Neuronal stem cell (in vitro differentiated cells): ENCODE measurements at regions not wholly inside any gene's neighbourhood (a gene's known extent, or its start where the extent isn't known, plus 50 kb on each side); places are given as distances from the start of the nearest gene placed in this dataset.

Experiments
- DNase-seq: peaks from one replicate; pipeline ENCODE4 v3.0.0-alpha.2; 2013; ENCODE audit warnings: low spot score
- H2AFZ ChIP-seq: one replicate; pipeline ENCODE4 v1.6.1; 2013; ENCODE audit warnings: mild to moderate bottlenecking, low read length, inconsistent platforms
- H2AK5ac ChIP-seq: 2 replicates; pipeline ENCODE4 v1.6.1; 2013; ENCODE audit warnings: low read depth, mild to moderate bottlenecking, inconsistent platforms, low read length, moderate library complexity, mixed read lengths
- H2BK120ac ChIP-seq: 2 replicates; pipeline ENCODE4 v1.6.1; 2013; ENCODE audit warnings: low read depth, mild to moderate bottlenecking, inconsistent platforms, low read length, moderate library complexity, mixed read lengths
- H2BK12ac ChIP-seq: one replicate; pipeline ENCODE4 v1.6.1; 2013; ENCODE audit warnings: low read length, inconsistent platforms
- H2BK15ac ChIP-seq: 2 replicates; pipeline ENCODE4 v1.6.1; 2013; ENCODE audit warnings: mild to moderate bottlenecking, low read length, inconsistent platforms, mixed read lengths
- H2BK5ac ChIP-seq: one replicate; pipeline ENCODE4 v1.6.1; 2013; ENCODE audit warnings: inconsistent platforms, mild to moderate bottlenecking, low read length, moderate library complexity
- H3K14ac ChIP-seq: one replicate; pipeline ENCODE4 v1.6.1; 2013; ENCODE audit warnings: low read length, inconsistent platforms
- H3K18ac ChIP-seq: 2 replicates; pipeline ENCODE4 v1.6.1; 2013; ENCODE audit warnings: low read length, inconsistent platforms
- H3K23ac ChIP-seq: 2 replicates; pipeline ENCODE4 v1.6.1; 2013; ENCODE audit warnings: low read depth, mild to moderate bottlenecking, mixed read lengths, low read length, inconsistent platforms; ENCODE audit not compliant: poor library complexity
- H3K27ac ChIP-seq: replicated peaks from 3 replicates; pipeline ENCODE4 v1.5.1; 2013; ENCODE audit warnings: low read length, inconsistent platforms
- H3K27me3 ChIP-seq, 3 experiments: 2 replicates each; pipeline ENCODE4 v1.6.1; 2013; ENCODE audit warnings: low read length in 3 of 3, mild to moderate bottlenecking in 2 of 3, inconsistent platforms in 1 of 3, low read depth in 1 of 3, mixed read lengths in 1 of 3, moderate library complexity in 1 of 3; ENCODE audit not compliant: control insufficient read depth in 3 of 3, insufficient read depth in 3 of 3
- H3K36me3 ChIP-seq, 2 donors: replicated peaks in 1 of 2; 2 replicates each; pipeline ENCODE4 v1.6.1; 2013; ENCODE audit warnings: low read length in 2 of 2; ENCODE audit not compliant: control insufficient read depth in 2 of 2, insufficient read depth in 2 of 2
- H3K4ac ChIP-seq: 2 replicates; pipeline ENCODE4 v1.6.1; 2013; ENCODE audit warnings: inconsistent platforms, mild to moderate bottlenecking, low read length, moderate library complexity
- H3K4me1 ChIP-seq, 2 donors: 1 replicate in 1 of 2; 2 replicates in 1 of 2; pipeline ENCODE4 v1.6.1; 2013; ENCODE audit warnings: low read length in 2 of 2, low read depth in 1 of 2; ENCODE audit not compliant: control insufficient read depth in 2 of 2, insufficient read depth in 1 of 2
- H3K4me2 ChIP-seq: one replicate; pipeline ENCODE4 v1.6.1; 2013; ENCODE audit warnings: mild to moderate bottlenecking, low read length, inconsistent platforms; ENCODE audit not compliant: insufficient read depth, poor library complexity, severe bottlenecking
- H3K4me3 ChIP-seq, 2 donors: 2 replicates each; pipeline ENCODE4 v1.5.1; 2013; ENCODE audit warnings: low read length in 2 of 2, mild to moderate bottlenecking in 2 of 2, inconsistent platforms in 1 of 2, moderate library complexity in 1 of 2
- H3K79me1 ChIP-seq: one replicate; pipeline ENCODE4 v1.6.1; 2013; ENCODE audit warnings: low read depth, mild to moderate bottlenecking, inconsistent platforms, low read length, moderate library complexity
- H3K9ac ChIP-seq: one replicate; pipeline ENCODE4 v1.6.1; 2013; ENCODE audit warnings: mild to moderate bottlenecking, low read depth, low read length, inconsistent platforms; ENCODE audit not compliant: poor library complexity
- H3K9me3 ChIP-seq, 2 donors: replicated peaks in 1 of 2; 2 replicates each; pipeline versions ENCODE3 to v1.6.1; 2013; ENCODE audit warnings: low read length in 2 of 2, mild to moderate bottlenecking in 2 of 2, inconsistent platforms in 1 of 2, low read depth in 1 of 2, mixed read lengths in 1 of 2, moderate library complexity in 1 of 2; ENCODE audit not compliant: control insufficient read depth in 2 of 2, insufficient read depth in 1 of 2
- H4K8ac ChIP-seq: one replicate; pipeline ENCODE4 v1.6.1; 2013; ENCODE audit warnings: low read depth, mild to moderate bottlenecking, inconsistent platforms, low read length, moderate library complexity
- H4K91ac ChIP-seq: one replicate; pipeline ENCODE4 v1.6.1; 2013; ENCODE audit warnings: low read length, low read depth, mild to moderate bottlenecking, inconsistent platforms; ENCODE audit not compliant: poor library complexity
- WGBS, 2 donors: extraction: QIAGEN DNeasy Blood & Tissue Kit; methylation state at CpG; one replicate each; pipeline ENCODE4 v1.1.7; 2013; ENCODE audit warnings: missing lambda C conversion rate in 2 of 2, mixed read lengths in 1 of 2; ENCODE audit not compliant: insufficient read length in 2 of 2, insufficient replicate concordance in 1 of 2; ENCODE audit errors: extremely low coverage in 2 of 2; 5-methylcytosine and 5-hydroxymethylcytosine counted together

- H2BK120ac ChIP-seq, result no peak overlapping the region
- H2BK12ac ChIP-seq, result no peak overlapping the region
- H2AFZ ChIP-seq, result no peak overlapping the region
- no peak overlapping the region for H2BK5ac ChIP-seq
- H3K4me1 ChIP-seq, result no peaks in the 10 kb centered on the region
- no peak overlapping the region for H3K14ac ChIP-seq
- no peak overlapping the region for H4K91ac ChIP-seq
- H3K27ac ChIP-seq, result no peak overlapping the region
- no CpG with 5 or more reads among the region's 1 CpG for WGBS, 2 donors
- no peaks in the 10 kb centered on the region for H3K79me1 ChIP-seq
- no peak overlapping the region for H3K23ac ChIP-seq
- H3K36me3 ChIP-seq, result no peaks in the 10 kb centered on the region
- H3K27me3 ChIP-seq, result no peaks in the 10 kb centered on the region
- no peak overlapping the region for H3K9ac ChIP-seq
- H4K8ac ChIP-seq, result no peak overlapping the region
- H3K18ac ChIP-seq, result no peak overlapping the region
- no peak for DNase-seq
- H3K4me2 ChIP-seq, result no peak overlapping the region
- no peak overlapping the region for H2BK15ac ChIP-seq
- H3K4ac ChIP-seq, result no peak overlapping the region
- no peaks in the 10 kb centered on the region for H3K9me3 ChIP-seq
- H3K4me3 ChIP-seq, result no peak overlapping the region
- no peak overlapping the region for H2AK5ac ChIP-seq
These were observed 401.7 kb downstream of the OXSM start for GRCh38 chr3:26191556-26191955.

DNA sequence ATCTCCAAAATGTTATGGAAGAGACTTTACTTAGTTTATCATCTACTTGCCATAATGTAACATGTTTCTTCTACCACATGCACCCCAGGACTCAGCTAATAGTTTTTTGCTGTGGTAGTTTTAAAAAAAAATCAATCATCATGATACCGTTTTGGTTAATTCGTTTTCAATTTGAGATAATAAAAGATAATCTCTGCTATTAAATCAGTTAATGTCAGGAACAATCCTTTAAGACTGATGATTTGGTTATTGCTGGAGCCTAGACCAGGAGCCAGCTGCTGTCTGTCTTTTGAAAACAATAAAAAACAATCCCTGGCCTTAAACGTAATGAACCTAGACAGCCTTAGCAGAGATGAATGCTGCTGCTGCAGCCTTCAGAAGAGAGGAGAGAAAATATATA is 403.7 kb downstream of the OXSM start:
- H3K4me2 ChIP-seq, result no peak overlapping the region
- no CpG with 5 or more reads among the region's 3 CpGs for WGBS, 2 donors
- no peak overlapping the region for H3K27ac ChIP-seq
- no peak overlapping the region for H4K91ac ChIP-seq
- DNase-seq, result no peak
- H2BK15ac ChIP-seq, result no peak overlapping the region
- H2BK12ac ChIP-seq, result no peak overlapping the region
- no peak overlapping the region for H3K23ac ChIP-seq
- no peak overlapping the region for H2BK5ac ChIP-seq
- H3K14ac ChIP-seq, result no peak overlapping the region
- no peak overlapping the region for H3K18ac ChIP-seq
- H3K79me1 ChIP-seq, result no peaks in the 10 kb centered on the region
- no peak overlapping the region for H3K4me3 ChIP-seq
- no peak overlapping the region for H3K9ac ChIP-seq
- H3K4ac ChIP-seq, result no peak overlapping the region
- no peak overlapping the region for H4K8ac ChIP-seq
- no peak overlapping the region for H2AK5ac ChIP-seq
- no peaks in the 10 kb centered on the region for H3K36me3 ChIP-seq
- H2AFZ ChIP-seq, result no peak overlapping the region
- no peak overlapping the region for H2BK120ac ChIP-seq
- no peaks in the 10 kb centered on the region for H3K27me3 ChIP-seq
- H3K4me1 ChIP-seq, result no peaks in the 10 kb centered on the region
- H3K9me3 ChIP-seq, result no peaks in the 10 kb centered on the region

- H3K27me3 ChIP-seq, result no peaks in the 10 kb centered on the region
- H3K27ac ChIP-seq, result no peak overlapping the region
- no peak overlapping the region for H4K8ac ChIP-seq
- H3K9ac ChIP-seq, result no peak overlapping the region
- H3K9me3 ChIP-seq, result no peaks in the 10 kb centered on the region
- no peak for DNase-seq
- no peak overlapping the region for H2BK15ac ChIP-seq
- no peak overlapping the region for H3K23ac ChIP-seq
- no peak overlapping the region for H3K18ac ChIP-seq
- H4K91ac ChIP-seq, result no peak overlapping the region
- H3K79me1 ChIP-seq, result no peaks in the 10 kb centered on the region
- H2AFZ ChIP-seq, result no peak overlapping the region
- no peaks in the 10 kb centered on the region for H3K4me1 ChIP-seq
- H3K36me3 ChIP-seq, result no peaks in the 10 kb centered on the region
- H2BK5ac ChIP-seq, result no peak overlapping the region
- no peak overlapping the region for H2BK12ac ChIP-seq
- H3K14ac ChIP-seq, result no peak overlapping the region
- no peak overlapping the region for H2AK5ac ChIP-seq
- H2BK120ac ChIP-seq, result no peak overlapping the region
- no peak overlapping the region for H3K4ac ChIP-seq
- no peak overlapping the region for H3K4me2 ChIP-seq
- H3K4me3 ChIP-seq, result no peak overlapping the region
These were observed 406.9 kb downstream of the OXSM start for GRCh38 chr3:26196781-26197180.

DNA sequence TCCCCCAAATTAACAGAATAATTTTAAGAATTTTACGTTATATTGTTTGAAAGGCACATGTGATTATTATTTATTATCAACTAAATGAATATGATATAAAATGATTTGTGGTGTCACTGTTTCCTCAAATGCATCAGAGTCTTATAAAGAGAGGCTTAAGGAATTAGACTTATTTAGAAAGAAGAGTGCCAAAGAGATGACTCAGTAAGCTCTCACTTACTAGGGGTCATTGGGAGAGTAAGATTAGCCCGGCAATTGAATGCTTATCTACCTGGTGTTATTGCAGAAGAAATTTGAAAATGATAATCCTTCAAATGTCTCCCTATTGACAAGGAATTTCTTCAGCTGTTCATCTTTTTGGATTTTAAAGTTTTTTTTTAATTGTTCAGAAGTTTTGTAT is 408.7 kb downstream of the OXSM start:
- H3K79me1 ChIP-seq, result no peaks in the 10 kb centered on the region
- no peaks in the 10 kb centered on the region for H3K36me3 ChIP-seq

More for the DNA sequence above, 408.7 kb downstream of the OXSM start:
- Histone ChIP-seq H3K4me2 (no peak overlapping the region), H4K8ac (no peak overlapping the region), H3K27me3 (no peaks in the 10 kb centered on the region), H3K14ac (no peak overlapping the region), H2AK5ac (no peak overlapping the region), H2BK5ac (no peak overlapping the region), H3K23ac (no peak overlapping the region), H2BK120ac (no peak overlapping the region), H3K9me3 (no peaks in the 10 kb centered on the region), H3K4me1 (no peaks in the 10 kb centered on the region), H3K18ac (no peak overlapping the region), H4K91ac (no peak overlapping the region), H3K4me3 (no peak overlapping the region), H2AFZ (no peak overlapping the region), H3K4ac (no peak overlapping the region), H2BK15ac (no peak overlapping the region), H2BK12ac (no peak overlapping the region), H3K9ac (no peak overlapping the region), H3K27ac (no peak overlapping the region)
- no peak for DNase-seq
- no CpG with 5 or more reads among the region's 2 CpGs for WGBS, 2 donors
